GM18858 (cell line): ENCODE measurements at regions not wholly inside any gene's neighbourhood (a gene's known extent, or its start where the extent isn't known, plus 50 kb on each side); places are given as distances from the start of the nearest gene placed in this dataset.

Experiments used
- ATAC-seq: cut with Tn5 transposase; IDR thresholded peaks from one replicate; pipeline ENCODE4 v1.9.1; 2021; ENCODE audit not compliant: unreplicated experiment

- no peak for ATAC-seq
Observed at GRCh38 chr20:56988446-56988845, 278.0 kb downstream of the BMP7 start.

- no peak for ATAC-seq
Observed at GRCh38 chr20:56989516-56989915, 276.9 kb downstream of the BMP7 start.

DNA sequence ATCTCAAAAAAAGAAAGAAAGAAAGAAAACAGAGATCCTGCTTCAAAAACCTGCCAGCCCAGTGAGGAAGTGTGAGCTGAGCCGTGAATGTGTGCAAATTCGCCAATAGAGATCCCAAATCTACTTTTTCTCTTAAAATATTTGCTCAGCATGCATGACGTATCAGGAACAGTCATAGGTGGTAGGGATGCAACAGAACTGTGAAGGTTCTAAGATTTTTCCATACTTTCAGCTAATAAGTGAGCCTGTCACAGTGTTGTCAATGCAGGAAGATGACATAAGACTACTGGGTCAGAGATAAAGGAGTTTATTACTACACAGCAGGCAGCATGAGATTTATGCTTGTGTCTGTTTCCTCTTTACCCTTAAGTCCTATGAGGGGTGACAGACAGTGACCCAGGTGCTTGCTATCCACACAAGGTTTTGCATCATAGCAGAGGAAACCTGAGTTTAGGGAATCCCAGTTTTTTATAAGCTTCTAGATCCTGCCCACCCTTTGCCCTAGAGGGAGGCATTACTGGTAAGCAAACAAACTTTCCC lies 273.4 kb downstream of the BMP7 start:
- ATAC-seq = no peak

- ATAC-seq = no peak
Observed at GRCh38 chr20:56994006-56994405, 272.4 kb downstream of the BMP7 start.

- ATAC-seq = no peak
Observed at GRCh38 chr20:56995149-56995548, 271.3 kb downstream of the BMP7 start.

GRCh38 chr20:56995635-56996075 lies 270.8 kb downstream of the BMP7 start:
- ATAC-seq = no peak

- ATAC-seq = no peak
Observed at GRCh38 chr20:56996533-56996932, 269.9 kb downstream of the BMP7 start.

DNA sequence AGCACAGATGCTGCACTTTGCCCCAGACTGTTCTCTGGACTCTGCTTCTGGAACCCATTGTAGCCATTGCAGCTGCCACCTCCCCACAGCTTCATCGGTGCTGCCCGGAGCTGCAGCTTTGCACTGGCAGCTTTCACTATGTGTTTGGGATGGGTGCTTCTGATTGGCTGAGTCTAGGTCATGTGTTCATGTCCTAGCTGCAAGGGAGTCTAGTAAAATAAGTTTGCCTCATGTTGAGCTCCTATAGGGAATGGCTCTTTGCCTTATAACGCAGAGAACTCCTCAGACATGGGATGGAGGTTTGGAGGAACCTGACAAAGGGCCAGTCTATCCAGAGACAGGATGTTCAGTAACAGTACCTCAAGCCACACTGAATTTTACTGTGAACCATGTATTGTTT lies 268.0 kb downstream of the BMP7 start:
- no peak for ATAC-seq

GRCh38 chr20:57000441-57000968 lies 265.9 kb downstream of the BMP7 start:
- ATAC-seq = no peak

DNA sequence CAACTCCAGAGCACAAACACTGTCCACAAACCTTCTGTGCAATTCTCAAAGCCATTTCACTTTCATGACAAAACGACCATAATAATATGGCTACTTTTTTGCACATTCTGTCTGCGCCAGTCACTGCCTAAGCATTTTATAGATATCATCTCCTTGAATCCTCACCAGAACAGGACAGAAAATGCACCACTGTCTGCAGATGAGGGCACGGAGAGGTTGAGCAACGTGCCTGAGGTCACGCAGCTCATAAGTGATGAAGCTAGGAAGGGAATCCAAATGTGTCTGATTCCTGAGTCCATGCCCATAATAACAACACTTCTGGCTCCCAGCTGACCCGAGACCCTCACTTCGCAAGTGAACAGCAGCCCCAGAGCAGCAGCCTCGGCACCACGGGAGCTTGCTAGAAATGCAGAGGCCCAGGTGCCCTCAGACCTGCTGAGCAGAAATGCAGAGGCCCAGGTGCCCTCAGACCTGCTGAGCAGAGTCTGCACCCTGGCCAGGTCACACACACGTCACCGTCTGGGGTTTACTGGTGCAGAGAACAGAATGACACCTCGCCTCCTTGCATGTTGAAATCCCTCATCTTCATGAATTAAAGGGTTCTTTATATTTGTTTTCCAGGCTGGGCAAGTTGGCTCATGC lies 265.2 kb downstream of the BMP7 start:
- no peak for ATAC-seq

DNA sequence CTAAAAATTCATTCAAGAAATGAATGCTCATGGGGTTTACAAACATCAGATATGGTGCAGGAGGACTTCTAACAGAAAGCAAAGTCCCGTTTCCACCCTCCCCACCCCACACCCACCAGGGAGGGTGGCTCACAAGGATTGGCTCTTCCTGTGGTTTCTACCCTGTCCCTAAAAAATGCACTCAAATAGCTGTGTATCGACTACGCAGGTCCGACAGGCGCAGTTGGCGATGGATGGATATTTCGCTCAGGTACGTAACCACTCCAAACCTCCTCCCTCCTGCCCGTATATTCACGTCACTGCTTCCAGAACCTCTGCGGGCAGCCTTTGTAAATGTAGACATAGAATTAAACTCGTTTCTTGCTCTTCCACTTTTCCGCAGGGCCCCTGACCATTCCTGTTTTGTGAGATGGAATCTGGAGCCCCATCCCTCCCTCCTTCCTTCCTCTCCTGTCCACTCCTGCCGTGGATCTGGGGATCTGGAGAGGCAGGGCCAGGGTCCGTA lies 264.3 kb downstream of the BMP7 start:
- no peak for ATAC-seq

DNA sequence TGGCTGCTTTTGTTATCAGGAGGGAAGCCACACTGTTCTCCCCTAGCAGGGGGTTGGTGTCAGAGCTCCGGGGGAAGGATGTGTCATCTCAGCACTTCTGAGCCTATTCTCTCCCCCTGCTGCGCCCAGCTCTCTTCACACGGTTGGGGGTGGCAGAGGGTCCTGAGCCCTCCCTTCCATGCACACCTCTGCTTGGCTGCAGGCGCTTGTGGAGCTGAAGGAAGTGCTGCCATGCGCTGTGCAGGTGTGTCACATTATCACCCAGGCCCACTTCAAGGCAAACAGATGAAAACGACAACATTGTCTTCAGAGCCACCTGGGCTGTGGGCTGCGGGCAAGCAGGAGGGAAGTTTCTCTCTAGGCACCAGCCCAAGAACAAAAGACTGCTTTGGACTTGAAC lies 263.4 kb downstream of the BMP7 start:
- no peak for ATAC-seq

GRCh38 chr20:57004416-57004815 lies 262.0 kb downstream of the BMP7 start:
- no peak for ATAC-seq

GRCh38 chr20:57004951-57005933 lies 261.2 kb downstream of the BMP7 start:
- no peak for ATAC-seq

GRCh38 chr20:57006411-57007170 lies 259.9 kb downstream of the BMP7 start:
- no peak for ATAC-seq

DNA sequence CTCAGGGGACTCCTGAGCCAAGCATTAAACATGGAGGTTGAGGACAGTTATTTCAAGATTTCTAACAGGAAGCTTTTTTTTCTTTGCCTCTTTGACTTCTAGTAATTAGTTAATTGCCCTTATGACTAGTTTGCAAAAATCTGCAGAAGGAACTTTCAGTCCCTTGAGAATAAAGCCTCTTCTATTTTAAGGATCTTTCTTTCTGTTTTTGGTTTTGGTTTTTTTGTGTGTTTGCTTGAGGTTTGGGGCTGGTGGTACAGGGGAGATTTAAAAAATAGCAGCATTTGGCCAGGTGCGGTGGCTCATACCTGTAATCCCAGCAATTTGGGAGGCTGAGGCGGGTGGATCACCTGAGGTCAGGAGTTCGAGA lies 259.3 kb downstream of the BMP7 start:
- ATAC-seq = no peak

DNA sequence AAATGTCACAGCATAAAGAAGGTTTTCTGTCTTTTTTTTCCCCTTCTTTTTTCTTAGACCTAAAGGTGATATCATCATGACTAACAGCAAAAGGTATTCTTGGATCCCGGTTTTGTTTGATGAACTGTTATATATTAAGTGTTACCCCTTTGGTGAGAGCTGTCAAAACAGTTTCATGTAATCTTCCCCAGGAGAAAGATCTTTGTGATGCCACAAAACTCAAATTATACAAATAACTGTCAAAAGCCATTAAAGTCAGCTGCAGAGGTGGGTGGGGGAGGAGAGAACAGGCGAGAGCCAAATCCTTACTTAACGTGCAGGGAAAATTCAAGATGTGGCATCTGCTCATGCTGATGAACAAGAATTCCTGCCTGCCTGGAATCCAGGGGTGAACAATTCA lies 258.2 kb downstream of the BMP7 start:
- no peak for ATAC-seq

GRCh38 chr20:57009355-57009754 lies 257.1 kb downstream of the BMP7 start:
- ATAC-seq = no peak

GRCh38 chr20:57009775-57010174 lies 256.7 kb downstream of the BMP7 start:
- no peak for ATAC-seq

DNA sequence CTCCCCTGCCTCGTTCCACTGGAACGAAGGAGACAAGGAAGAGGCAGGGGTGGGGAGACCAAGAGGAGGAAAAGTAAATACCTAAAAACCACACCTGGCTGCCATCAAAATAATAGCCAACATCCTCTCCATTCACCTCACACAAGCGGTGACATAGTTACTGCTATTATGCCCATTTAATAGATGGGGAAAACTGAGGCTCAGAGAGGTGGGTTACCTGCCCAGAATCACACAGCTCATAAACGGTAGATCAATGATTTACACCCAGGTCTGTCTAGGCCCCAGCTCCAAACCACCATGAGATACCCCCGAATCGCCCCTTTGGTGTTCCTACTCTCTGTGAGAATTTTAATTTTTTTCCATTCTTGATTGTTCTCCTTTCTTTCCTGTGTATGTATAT lies 253.8 kb downstream of the BMP7 start:
- no peak for ATAC-seq

- ATAC-seq = no peak
Observed at GRCh38 chr20:57013217-57013616, 253.2 kb downstream of the BMP7 start.
